Mesenchymal stem cell (in vitro differentiated cells and primary cell): ENCODE measurements at regions not wholly inside any gene's neighbourhood (a gene's known extent, or its start where the extent isn't known, plus 50 kb on each side); places are given as distances from the start of the nearest gene placed in this dataset.

Source experiments
- DNase-seq: peaks from one replicate; pipeline ENCODE4 v3.0.0-alpha.2; 2013
- H2AFZ ChIP-seq: one replicate; pipeline ENCODE4 v1.6.1; 2013; ENCODE audit warnings: low read depth, mild to moderate bottlenecking, control low read depth, inconsistent platforms, low read length, moderate library complexity
- H2AK5ac ChIP-seq: 2 replicates; pipeline ENCODE4 v1.6.1; 2013; ENCODE audit warnings: low read length, moderate library complexity, mild to moderate bottlenecking, inconsistent platforms; ENCODE audit not compliant: severe bottlenecking
- H2BK120ac ChIP-seq: one replicate; pipeline ENCODE4 v1.6.1; 2013; ENCODE audit warnings: low read depth, mild to moderate bottlenecking, inconsistent platforms, low read length, moderate library complexity
- H2BK12ac ChIP-seq, 2 experiments: one replicate each; pipeline ENCODE4 v1.6.1; 2013; ENCODE audit warnings: inconsistent platforms in 2 of 2, low read length in 2 of 2, mild to moderate bottlenecking in 2 of 2, moderate library complexity in 2 of 2, control low read depth in 1 of 2
- H2BK15ac ChIP-seq: one replicate; pipeline ENCODE4 v1.6.1; 2013; ENCODE audit warnings: mild to moderate bottlenecking, low read depth, inconsistent platforms; ENCODE audit not compliant: poor library complexity, severe bottlenecking
- H2BK5ac ChIP-seq: 2 replicates; pipeline ENCODE4 v1.6.1; 2013; ENCODE audit warnings: low read depth, mild to moderate bottlenecking, low read length, control low read depth, inconsistent platforms; ENCODE audit not compliant: poor library complexity, severe bottlenecking
- H3K14ac ChIP-seq, 2 experiments: one replicate each; pipeline ENCODE4 v1.6.1; 2013; ENCODE audit warnings: inconsistent platforms in 2 of 2, low read length in 2 of 2, control low read depth in 1 of 2, mild to moderate bottlenecking in 1 of 2, moderate library complexity in 1 of 2
- H3K18ac ChIP-seq, 2 experiments: one replicate each; pipeline ENCODE4 v1.6.1; 2013; ENCODE audit warnings: inconsistent platforms in 2 of 2, low read length in 2 of 2, control low read depth in 1 of 2, low read depth in 1 of 2, mild to moderate bottlenecking in 1 of 2
- H3K23ac ChIP-seq, 2 experiments: one replicate each; pipeline ENCODE4 v1.6.1; 2013; ENCODE audit warnings: inconsistent platforms in 2 of 2, low read length in 2 of 2, mild to moderate bottlenecking in 2 of 2, moderate library complexity in 2 of 2, control low read depth in 1 of 2
- H3K27ac ChIP-seq: 2 replicates; pipeline ENCODE4 v1.5.1; 2013; ENCODE audit warnings: mild to moderate bottlenecking, moderate library complexity, low read length, control low read depth, inconsistent platforms; ENCODE audit not compliant: poor library complexity, severe bottlenecking
- H3K27me3 ChIP-seq, 2 experiments: 2 replicates each; pipeline versions ENCODE4 v1.6.1 to v1.7.0; 2013; ENCODE audit warnings: low read length in 2 of 2, mild to moderate bottlenecking in 2 of 2, moderate library complexity in 2 of 2, control low read depth in 1 of 2, inconsistent platforms in 1 of 2; ENCODE audit not compliant: control insufficient read depth in 1 of 2, insufficient read depth in 1 of 2
- H3K36me3 ChIP-seq, 2 experiments: 2 replicates each; pipeline versions ENCODE4 v1.6.1 to v1.7.0; 2013; ENCODE audit warnings: low read length in 2 of 2, control low read depth in 1 of 2, inconsistent platforms in 1 of 2, low read depth in 1 of 2, mild to moderate bottlenecking in 1 of 2; ENCODE audit not compliant: insufficient read depth in 2 of 2, control insufficient read depth in 1 of 2
- H3K4ac ChIP-seq, 2 experiments: one replicate each; pipeline ENCODE4 v1.6.1; 2013; ENCODE audit warnings: inconsistent platforms in 2 of 2, low read length in 2 of 2, mild to moderate bottlenecking in 2 of 2, moderate library complexity in 2 of 2, control low read depth in 1 of 2, low read depth in 1 of 2
- H3K4me1 ChIP-seq: 2 replicates; pipeline ENCODE4 v1.6.1; 2013; ENCODE audit warnings: low read depth, low read length, control low read depth; ENCODE audit not compliant: control insufficient read depth, insufficient read depth
- H3K4me2 ChIP-seq: 2 replicates; pipeline ENCODE4 v1.6.1; 2013; ENCODE audit warnings: low read length, mild to moderate bottlenecking, inconsistent platforms; ENCODE audit not compliant: poor library complexity, severe bottlenecking
- H3K4me3 ChIP-seq, 2 experiments: 2 replicates each; pipeline versions ENCODE4 v1.5.1 to v1.7.0; 2013; ENCODE audit warnings: low read length in 2 of 2, mild to moderate bottlenecking in 2 of 2, control low read depth in 1 of 2, low read depth in 1 of 2; ENCODE audit not compliant: insufficient read depth in 1 of 2
- H3K79me1 ChIP-seq: replicated peaks from 2 replicates; pipeline ENCODE4 v1.6.1; 2013; ENCODE audit warnings: mild to moderate bottlenecking, control low read depth, low read length, inconsistent platforms; ENCODE audit not compliant: poor library complexity, severe bottlenecking
- H3K9ac ChIP-seq: 2 replicates; pipeline ENCODE4 v1.7.0; 2013; ENCODE audit warnings: mild to moderate bottlenecking, low read length, moderate library complexity
- H3K9me3 ChIP-seq: 2 replicates; pipeline ENCODE4 v1.7.0; 2013; ENCODE audit warnings: mild to moderate bottlenecking, low read length; ENCODE audit not compliant: control insufficient read depth
- H4K8ac ChIP-seq: one replicate; pipeline ENCODE4 v1.6.1; 2013; ENCODE audit warnings: inconsistent platforms, mild to moderate bottlenecking, low read length, moderate library complexity
- H4K91ac ChIP-seq: one replicate; pipeline ENCODE4 v1.6.1; 2013; ENCODE audit warnings: mild to moderate bottlenecking, low read length, inconsistent platforms
- WGBS: methylation state at CpG from one replicate; pipeline ENCODE4 v1.1.7; 2013; ENCODE audit warnings: mixed read lengths; 5-methylcytosine and 5-hydroxymethylcytosine counted together

GRCh38 chr1:89459081-89459480 is 65.5 kb upstream of the LRRC8B start:
- no peak overlapping the region for H2BK12ac ChIP-seq

GRCh38 chr1:89460325-89460724 is 64.3 kb upstream of the LRRC8B start:
- H2BK120ac ChIP-seq: no peak overlapping the region
- H2BK5ac ChIP-seq: no peak overlapping the region
- H3K9me3 ChIP-seq: no peaks in the 10 kb centered on the region
- no peak overlapping the region for H3K14ac ChIP-seq
- H3K27ac ChIP-seq: no peak overlapping the region
- no peak for DNase-seq
- no peak overlapping the region for H3K9ac ChIP-seq
- no peak overlapping the region for H2AK5ac ChIP-seq
- H3K36me3 ChIP-seq: no peaks in the 10 kb centered on the region
- no peaks in the 10 kb centered on the region for H3K4me1 ChIP-seq
- H4K8ac ChIP-seq: no peak overlapping the region
- H3K27me3 ChIP-seq: peaks cover 0 to 15% of the 10 kb centered on the region in 2 experiments
- WGBS: 75% methylated on average over 1 of the region's 1 CpG
- no peak overlapping the region for H2BK12ac ChIP-seq
- no peak overlapping the region for H3K4me3 ChIP-seq
- H3K23ac ChIP-seq: no peak overlapping the region
- H3K18ac ChIP-seq: no peak overlapping the region
- H3K79me1 ChIP-seq: no peaks in the 10 kb centered on the region
- H4K91ac ChIP-seq: no peak overlapping the region
- H3K4me2 ChIP-seq: no peak overlapping the region
- no peak overlapping the region for H3K4ac ChIP-seq
- no peak overlapping the region for H2AFZ ChIP-seq
- no peak overlapping the region for H2BK15ac ChIP-seq

More at GRCh38 chr1:89459081-89459480, 65.5 kb upstream of the LRRC8B start:
- no peak overlapping the region for H2AK5ac ChIP-seq
- no peaks in the 10 kb centered on the region for H3K36me3 ChIP-seq
- no peak overlapping the region for H3K18ac ChIP-seq
- DNase-seq: no peak
- H3K14ac ChIP-seq: no peak overlapping the region
- no peaks in the 10 kb centered on the region for H3K9me3 ChIP-seq
- H3K23ac ChIP-seq: no peak overlapping the region
- no peak overlapping the region for H3K4me2 ChIP-seq
- H3K4me3 ChIP-seq: no peak overlapping the region
- H3K4ac ChIP-seq: no peak overlapping the region
- 94% methylated on average over 2 of the region's 2 CpGs for WGBS
- H3K27ac ChIP-seq: no peak overlapping the region
- no peak overlapping the region for H2BK120ac ChIP-seq
- no peak overlapping the region for H3K9ac ChIP-seq
- H4K91ac ChIP-seq: no peak overlapping the region
- no peak overlapping the region for H4K8ac ChIP-seq
- no peak overlapping the region for H2BK15ac ChIP-seq
- H3K79me1 ChIP-seq: no peaks in the 10 kb centered on the region
- no peak overlapping the region for H2BK5ac ChIP-seq
- no peaks in the 10 kb centered on the region for H3K4me1 ChIP-seq
- H2AFZ ChIP-seq: no peak overlapping the region
- peaks cover 0 to 12% of the 10 kb centered on the region in 2 experiments for H3K27me3 ChIP-seq

- Histone ChIP-seq H3K79me1 (no peaks in the 10 kb centered on the region), H4K8ac (no peak overlapping the region), H3K18ac (no peak overlapping the region), H3K9ac (no peak overlapping the region), H3K4ac (no peak overlapping the region), H3K27me3 (peaks cover 0 to 7% of the 10 kb centered on the region in 2 experiments), H3K23ac (no peak overlapping the region), H3K9me3 (no peaks in the 10 kb centered on the region), H2BK12ac (no peak overlapping the region), H2AK5ac (no peak overlapping the region), H3K27ac (no peak overlapping the region), H3K4me1 (no peaks in the 10 kb centered on the region), H4K91ac (no peak overlapping the region), H2BK120ac (no peak overlapping the region), H2BK15ac (no peak overlapping the region), H3K36me3 (no peaks in the 10 kb centered on the region), H2BK5ac (no peak overlapping the region), H3K14ac (no peak overlapping the region), H3K4me2 (no peak overlapping the region), H2AFZ (no peak overlapping the region), H3K4me3 (no peak overlapping the region)
- no peak for DNase-seq
- 67% methylated on average over 3 of the region's 3 CpGs for WGBS
Observed at GRCh38 chr1:89462250-89462649, 62.4 kb upstream of the LRRC8B start.

- Histone ChIP-seq H3K79me1 (no peaks in the 10 kb centered on the region), H3K27ac (no peak overlapping the region), H2BK15ac (no peak overlapping the region), H2AFZ (no peak overlapping the region), H2BK5ac (no peak overlapping the region), H3K18ac (no peak overlapping the region), H4K91ac (no peak overlapping the region), H3K27me3 (peaks cover 0 to 7% of the 10 kb centered on the region in 2 experiments), H3K23ac (no peak overlapping the region), H3K14ac (no peak overlapping the region), H2AK5ac (no peak overlapping the region), H3K4me3 (no peak overlapping the region), H2BK120ac (no peak overlapping the region), H3K4ac (no peak overlapping the region), H3K4me1 (no peaks in the 10 kb centered on the region), H3K9ac (no peak overlapping the region), H3K36me3 (no peaks in the 10 kb centered on the region), H3K9me3 (no peaks in the 10 kb centered on the region), H3K4me2 (no peak overlapping the region), H4K8ac (no peak overlapping the region), H2BK12ac (no peak overlapping the region)
- no peak for DNase-seq
- 44% methylated on average over 2 of the region's 2 CpGs for WGBS
Observed at GRCh38 chr1:89464008-89464407, 60.6 kb upstream of the LRRC8B start.
